IMR-90 (cell line): ENCODE measurements at regions not wholly inside any gene's neighbourhood (a gene's known extent, or its start where the extent isn't known, plus 50 kb on each side); places are given as distances from the start of the nearest gene placed in this dataset. TPM values are rescaled to one million over a fixed set of nuclear protein-coding genes. Genes with fewer than 3 reads are reported as not detected.

Experiments
- microRNA-seq, 2 experiments: library from miRNA; stranded (forward) in 1 of 2; unstranded in 1 of 2; fragments of 10-50 nt in 1 of 2; fragments of <30 nt in 1 of 2; gene quantifications in 1 of 2; microRNA quantifications in 1 of 2; one replicate each; pipeline versions ENCODE3 to v1.1.0; 2013 to 2020; ENCODE audit not compliant: insufficient read depth in 1 of 2, insufficient read length in 1 of 2, unreplicated experiment in 1 of 2
- small RNA-seq, 5 experiments: library from RNA; depleted of rRNA; stranded (forward); fragments of <200 nt; gene quantifications; one replicate each; pipeline ENCODE3, GENCODE V24; 2012

Small RNA genes in the stretch of these regions (microRNA-seq; reads per million reads assigned to microRNA genes)
- gene AL121956.5 (ENCODE audit: insufficient read depth, insufficient read length) = not detected
- gene GNG5P1 (ENCODE audit: insufficient read depth, insufficient read length) = not detected

Small RNA genes in the stretch of these regions (small RNA-seq; reads per million reads assigned to genes)
- gene AL121956.5 (0 reads per million in 5 experiments), gene GNG5P1 (0 reads per million in 5 experiments)
